Hematopoietic multipotent progenitor cell (in vitro differentiated cells): ENCODE measurements at regions not wholly inside any gene's neighbourhood (a gene's known extent, or its start where the extent isn't known, plus 50 kb on each side); places are given as distances from the start of the nearest gene placed in this dataset.

Source experiments
- DNase-seq, 3 donors: peaks; one replicate each; pipeline ENCODE4 v3.0.0-alpha.2; 2011 to 2015; ENCODE audit warnings: low read depth in 2 of 3, low spot score in 2 of 3

DNA sequence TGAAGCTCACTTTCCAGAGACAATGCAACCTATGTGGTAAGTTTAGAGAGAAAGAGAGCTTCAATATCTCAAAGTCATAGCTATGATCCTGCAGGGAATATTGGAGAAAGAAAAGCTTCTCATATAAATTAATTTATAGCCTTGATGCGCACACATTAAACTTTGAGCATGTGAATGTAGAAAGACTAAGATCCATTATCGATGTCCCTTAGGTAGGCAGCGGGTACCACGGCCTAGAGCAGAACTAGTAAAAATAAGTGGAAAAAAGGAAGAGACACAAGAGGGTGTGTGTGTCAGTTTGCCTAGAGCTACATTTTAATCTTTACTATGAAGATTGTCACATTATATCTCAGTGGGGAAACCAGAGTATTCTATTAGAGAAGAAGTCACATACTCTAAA is 685.6 kb downstream of the AMY1C start:
- no peak for DNase-seq

DNA sequence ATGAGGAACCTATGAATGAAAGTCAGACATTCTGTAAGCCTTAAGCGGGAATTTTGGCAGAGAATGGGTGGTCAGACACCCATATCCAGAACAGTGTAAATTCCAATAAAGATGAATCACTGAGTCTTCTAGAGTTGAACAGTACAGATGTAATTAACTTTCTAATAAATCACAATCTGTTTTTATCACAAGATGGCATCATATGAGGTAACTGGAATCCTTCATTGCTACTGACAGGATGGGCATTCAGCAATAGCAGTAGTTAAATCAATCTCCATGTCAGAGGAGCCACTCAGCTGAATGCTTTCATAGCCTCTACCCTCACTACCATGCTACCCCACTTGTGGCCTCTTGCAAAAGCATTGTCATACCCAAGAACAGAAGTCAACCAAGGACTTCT is 690.3 kb downstream of the AMY1C start:
- no peak for DNase-seq

DNA sequence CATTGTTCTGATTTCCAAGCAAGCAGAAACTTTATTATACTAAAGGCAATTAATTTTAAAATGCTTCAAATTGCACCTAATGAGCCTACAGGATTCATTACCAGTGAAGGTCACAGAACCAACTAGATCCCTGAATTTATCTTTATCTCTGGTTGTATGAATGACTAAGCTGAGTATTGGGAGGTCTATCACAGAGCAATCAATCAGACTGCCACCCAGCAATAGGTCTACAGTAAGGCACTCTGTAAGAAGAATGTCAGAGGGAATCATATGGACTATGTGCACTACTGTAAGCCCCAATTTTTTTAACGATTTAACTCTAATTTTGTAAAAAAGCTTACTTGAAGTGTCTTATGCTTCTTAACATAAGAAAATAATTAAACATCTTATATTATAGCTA is 707.0 kb downstream of the AMY1C start:
- no peak for DNase-seq

DNA sequence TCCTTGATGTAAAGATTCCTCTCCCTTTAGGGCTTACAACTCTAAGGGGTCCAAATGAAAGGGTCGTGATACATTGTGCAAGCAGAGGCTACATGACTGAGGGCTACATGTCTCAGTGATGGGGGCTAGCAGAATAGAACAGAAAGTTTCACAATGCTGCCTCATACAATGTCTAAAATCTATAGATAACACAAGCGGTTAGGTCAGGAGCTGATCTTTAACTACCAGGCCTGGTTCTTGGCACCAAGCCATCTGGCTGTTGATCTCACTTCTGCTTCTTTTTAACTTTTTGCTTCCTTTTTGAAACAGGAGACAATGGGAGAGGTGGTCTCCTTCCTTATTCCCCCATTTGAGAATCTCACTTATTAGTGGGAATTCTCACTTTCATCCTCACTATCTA is 710.2 kb downstream of the AMY1C start:
- no peak for DNase-seq

DNA sequence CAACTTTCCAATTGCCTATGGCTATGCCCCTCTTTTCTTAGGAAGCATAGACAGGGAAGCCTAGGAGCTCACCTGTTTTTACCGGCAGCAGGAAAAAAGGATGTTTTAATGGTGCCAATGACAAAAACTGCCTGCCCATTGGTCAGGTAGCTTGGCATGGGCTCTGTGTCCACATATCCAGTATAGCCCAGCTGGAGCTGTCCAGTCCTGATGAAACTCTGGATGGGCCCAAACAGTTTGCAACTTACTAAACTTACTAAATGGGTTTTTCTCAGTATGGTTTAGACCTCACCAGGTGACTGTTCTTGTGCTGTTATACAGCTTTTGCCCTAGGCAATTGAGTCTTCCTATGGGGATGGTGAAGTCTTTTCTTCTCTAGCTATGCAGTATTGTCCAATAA is 711.2 kb downstream of the AMY1C start:
- no peak for DNase-seq

DNA sequence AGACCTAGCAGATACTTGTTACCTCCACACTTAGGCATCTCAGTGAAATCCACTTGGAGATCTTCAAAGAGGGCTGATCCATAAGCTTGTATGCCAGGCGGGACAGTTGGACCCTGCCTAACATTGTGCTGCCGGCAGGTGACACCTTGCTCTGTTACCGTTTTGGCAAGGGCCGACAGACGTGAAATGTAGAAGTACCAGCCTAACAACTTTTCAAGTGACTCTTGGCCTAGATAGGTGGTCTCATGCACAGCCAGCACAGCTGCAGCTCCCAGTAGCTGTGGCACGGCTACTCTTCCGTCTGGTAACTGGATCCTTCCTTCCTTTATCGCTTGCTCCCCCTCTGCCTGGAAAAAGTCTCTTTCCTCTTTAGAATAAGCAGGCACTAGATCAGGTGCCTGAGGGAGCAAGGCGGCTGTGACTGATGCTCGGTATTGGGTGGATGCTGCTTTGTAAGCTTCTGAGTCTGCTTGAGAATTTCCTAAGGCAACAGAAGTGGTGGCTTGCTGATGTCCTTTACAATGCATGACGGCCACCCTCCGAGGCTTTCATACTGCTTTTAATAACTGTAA is 713.5 kb downstream of the AMY1C start:
- DNase-seq = no peak

DNA sequence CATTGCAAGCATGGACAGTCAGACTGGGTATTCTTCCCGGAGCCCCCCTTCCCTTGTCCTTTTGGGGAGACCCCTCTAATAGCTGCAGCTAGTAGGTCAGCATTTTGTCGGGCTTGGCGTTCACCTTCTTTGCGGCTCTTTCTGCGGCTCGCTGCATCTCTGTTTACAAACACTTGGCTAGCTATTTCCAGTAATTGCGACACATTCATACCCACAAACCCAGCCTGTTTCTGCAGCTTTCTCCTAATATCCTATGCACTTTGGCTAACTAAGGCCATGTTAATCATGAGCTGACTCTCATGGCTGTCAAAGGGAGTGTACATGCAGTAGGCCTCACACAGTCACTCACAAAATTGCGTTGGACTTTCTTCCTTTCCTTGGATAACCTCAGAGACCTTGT is 716.4 kb downstream of the AMY1C start:
- DNase-seq = no peak

DNA sequence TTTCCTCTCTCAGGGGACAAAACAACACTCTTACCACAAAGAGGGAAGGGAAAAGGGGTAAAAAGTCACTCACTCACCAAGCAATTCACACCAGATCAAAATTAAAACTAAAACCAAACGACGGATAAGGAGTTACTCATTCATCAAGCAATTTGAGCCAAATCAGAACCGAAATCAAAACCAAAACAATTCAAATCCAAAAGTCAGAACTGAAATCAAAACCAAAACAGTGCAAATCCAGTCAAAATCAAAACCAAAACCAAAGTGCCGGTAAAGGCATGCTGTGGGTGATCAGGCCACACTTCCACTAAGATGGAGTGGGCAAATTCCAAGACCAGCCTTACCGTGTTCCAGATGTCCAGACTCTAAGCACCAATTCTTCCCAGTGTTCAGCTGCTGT is 717.9 kb downstream of the AMY1C start:
- no peak for DNase-seq

DNA sequence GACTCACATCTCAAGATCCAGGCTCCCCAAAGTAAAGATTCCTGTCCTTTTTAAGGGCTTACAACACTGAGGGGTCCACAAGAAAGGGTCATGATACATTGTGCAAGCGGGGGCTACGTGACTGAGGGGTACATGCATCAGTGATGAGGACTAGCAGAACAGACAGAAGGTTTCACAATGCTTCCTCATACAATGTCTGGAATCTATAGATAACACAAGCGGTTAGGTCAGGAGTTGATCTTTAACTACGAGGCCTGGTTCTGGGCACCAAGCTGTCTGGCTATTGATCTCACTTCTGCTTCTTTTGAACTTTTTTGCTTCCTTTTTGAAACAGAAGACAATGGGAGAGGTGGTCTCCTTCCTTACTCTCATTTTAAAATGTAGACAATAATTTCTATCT is 718.6 kb downstream of the AMY1C start:
- DNase-seq = no peak

DNA sequence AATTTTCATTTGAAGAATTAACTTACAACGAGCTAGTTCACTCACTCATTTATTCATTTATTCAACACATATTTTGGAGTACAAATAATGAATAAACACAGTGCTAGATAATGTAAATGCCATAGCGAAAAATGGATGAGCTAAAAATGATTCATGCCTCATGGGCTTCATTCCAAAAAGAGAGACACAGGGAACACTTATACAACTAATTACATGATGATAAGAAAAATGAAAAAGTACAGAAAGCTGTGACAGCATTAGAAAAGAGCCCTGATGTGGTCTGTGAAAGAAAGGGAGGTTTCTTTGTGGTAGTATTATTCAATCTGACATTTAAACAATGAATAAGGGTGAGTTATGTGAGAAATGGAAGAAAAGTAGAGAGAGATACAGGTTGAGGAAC is 726.4 kb downstream of the AMY1C start:
- DNase-seq = no peak

DNA sequence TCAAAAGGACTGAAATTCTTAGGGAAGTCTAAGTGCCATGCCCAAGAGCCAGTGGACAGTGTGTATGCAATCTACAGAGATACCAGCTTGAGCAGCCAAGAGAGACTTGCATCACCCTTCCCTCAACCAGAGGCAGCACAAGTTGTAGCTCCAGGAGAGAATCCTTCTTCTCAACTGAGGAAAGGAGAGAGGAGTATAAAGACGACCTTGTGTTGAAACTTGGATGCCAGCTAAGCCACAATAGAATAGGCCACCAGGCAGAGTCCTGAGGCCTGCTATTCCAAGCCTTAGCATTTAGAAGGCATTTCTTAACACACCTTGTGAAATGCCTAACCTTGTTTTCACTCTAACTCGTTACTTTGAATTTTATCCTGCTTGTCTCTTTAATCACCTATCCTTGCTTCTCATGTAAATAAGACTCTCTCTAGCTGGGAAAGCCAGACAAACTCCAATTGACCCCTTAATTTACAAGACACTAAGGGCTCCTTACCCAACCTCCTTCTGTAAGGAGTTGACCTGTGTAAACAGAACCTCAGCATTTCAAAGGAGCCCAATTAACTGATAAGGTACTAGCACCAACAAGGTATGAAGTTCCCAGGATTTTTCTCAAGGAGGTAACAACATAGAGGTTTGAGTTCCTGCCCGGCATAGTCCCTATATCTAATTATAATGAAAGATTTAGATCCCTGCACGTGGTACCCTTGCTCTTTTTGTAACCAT is 738.8 kb downstream of the AMY1C start:
- no peak for DNase-seq

DNA sequence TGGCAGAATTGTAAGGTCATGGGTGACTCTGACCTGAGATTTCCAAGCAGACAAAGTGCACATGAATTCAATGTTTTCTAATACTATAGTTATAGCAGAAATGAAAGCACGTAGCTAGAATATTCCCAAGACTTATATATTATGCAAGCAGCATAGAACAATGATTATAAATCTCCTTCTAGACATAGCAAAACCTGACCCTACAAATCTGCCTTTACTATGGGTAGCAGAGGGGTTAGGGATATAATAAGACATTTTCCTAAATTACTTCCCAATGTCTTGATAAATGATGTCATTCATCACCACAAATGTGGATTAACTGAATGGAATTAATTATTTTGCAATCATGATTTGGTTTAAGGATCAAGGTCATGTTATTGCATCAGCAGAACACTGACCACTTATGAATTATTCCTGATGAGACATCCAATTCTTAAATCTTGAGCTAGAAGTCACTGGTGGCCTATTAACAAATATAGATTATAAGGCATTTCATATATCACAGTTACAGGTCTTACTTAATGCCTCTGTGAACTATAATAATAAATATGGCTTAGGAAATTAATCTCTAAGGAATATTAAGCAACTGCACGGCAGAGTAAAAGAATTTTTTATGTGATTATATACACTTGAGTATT is 776.6 kb downstream of the AMY1C start:
- no peak for DNase-seq

DNA sequence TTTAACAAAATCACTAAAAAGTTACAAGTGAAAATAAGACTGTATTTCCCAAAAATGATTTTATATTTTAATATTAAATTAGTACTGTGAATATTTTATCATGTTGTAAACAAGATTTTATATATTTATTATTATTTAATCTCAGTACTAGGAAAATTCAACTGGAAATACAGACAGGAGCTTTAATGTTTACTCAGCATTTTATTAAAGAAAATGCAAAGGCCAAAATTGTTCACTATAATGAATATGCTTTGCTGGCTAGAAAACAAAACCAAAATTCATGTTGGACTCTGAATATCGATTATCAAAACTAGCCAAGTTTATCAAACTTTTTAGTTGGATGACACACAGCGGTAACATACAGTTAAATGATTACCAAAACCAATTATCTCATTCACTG is 782.3 kb downstream of the AMY1C start:
- DNase-seq = no peak

DNA sequence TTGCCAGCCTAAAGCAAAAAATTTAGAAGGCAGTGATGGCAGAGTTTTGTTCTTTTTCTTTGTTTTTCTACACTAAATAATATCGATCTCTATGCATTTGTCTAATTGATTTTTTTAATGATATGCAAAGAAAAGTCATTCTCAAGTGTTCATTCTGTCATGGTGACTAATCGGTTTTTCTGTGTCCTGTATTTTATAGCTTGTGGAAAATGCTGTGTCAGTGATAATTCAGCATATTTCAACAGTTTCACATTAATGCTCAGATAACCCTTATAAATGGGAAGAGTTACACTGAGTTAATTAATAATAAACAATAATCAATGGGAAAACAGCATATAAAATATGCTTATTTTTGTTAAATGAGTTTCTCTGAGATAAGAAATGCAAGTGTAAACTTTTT is 824.9 kb downstream of the AMY1C start:
- DNase-seq = no peak

DNA sequence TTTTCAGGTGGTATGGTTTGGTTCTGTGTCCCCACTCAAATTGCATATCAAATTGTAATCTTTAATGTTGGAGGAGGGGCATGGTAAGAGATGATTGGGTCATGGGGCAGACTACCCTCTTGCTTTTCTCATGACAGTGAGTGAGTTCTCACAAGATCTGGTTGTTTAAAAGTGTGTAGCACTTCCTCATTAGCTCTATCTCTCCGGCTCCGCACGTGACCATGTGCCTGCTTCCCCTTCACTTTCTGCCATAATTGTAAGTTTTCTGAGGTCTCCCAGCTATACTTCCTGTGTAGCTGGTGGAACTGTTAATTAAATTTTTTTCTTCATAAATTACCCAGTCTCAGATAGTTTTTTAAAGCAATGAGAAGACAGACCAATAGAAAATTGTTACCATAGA is 843.2 kb downstream of the AMY1C start:
- no peak for DNase-seq

DNA sequence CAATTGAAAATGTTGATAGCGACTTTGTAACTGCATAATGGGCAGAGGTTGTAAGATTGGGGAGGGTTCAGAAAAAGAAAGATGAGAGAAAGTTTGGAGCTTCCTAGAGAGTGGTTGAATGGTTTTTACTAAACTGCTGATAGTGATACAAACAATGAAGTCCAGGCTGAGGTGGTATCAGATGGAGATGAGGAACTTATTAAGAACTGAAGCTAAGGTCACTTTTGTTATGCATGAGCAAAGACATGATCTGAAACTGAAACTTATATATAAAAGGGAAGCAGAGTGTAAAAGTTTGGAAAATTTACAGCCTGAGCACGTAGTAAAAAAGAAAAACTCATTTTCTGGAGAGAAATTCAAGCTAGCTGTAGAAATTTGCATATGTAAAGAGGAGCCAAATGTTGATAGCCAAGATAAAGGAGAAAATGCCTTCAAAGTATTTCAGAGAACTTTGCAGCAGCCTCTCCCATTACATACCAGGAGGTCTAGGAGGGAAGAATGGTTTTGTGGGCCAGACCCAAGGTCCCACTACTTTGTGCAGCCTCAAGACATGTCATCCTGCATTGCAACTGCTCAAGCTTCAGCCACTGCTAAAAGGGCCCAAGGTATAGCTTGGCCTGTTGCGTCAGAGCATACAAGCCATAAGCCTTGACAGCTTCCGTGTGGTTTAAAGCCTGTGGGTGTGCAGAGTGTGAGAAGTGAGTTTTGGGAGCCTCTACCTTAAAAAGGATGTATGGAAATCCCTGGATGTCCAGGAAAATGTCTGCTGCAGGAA is 843.9 kb downstream of the AMY1C start:
- no peak for DNase-seq

DNA sequence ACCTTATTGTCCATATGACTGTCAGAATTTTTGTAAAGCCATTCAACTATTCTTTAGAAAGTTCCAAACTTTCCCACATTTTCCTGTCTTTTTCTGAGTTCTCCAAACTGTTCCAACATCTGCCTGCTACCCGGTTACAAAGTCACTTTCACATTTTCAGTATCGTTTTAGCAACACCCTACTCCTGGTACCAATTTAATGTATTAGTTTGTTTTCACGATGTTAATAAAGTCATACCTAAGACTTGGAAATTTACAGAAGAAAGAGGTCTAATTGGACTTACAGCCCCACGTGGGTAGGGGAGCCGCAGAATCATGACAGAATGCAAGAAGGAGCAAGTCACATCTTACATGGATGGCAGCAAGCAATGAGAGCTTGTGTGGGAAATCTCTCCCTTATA is 867.8 kb downstream of the AMY1C start:
- no peak for DNase-seq

DNA sequence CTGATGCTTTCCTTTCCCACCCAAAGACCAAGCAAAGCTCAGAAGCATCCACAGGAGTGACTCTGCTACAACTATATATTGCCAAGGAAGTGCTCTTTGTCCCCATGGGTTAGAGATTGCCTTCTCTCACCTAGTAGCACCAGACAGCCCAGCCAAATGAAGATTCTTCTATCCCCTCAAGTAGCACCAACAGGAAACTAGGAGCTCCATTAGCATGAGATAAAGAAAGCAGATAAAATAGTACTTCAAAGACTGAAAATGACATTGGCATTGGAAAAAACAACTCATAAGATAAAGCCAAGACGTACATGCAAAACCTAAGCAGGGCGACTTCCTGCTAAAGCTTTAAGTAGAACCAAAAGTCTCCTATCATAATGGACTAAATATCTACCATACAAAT is 871.5 kb downstream of the AMY1C start:
- no peak for DNase-seq

DNA sequence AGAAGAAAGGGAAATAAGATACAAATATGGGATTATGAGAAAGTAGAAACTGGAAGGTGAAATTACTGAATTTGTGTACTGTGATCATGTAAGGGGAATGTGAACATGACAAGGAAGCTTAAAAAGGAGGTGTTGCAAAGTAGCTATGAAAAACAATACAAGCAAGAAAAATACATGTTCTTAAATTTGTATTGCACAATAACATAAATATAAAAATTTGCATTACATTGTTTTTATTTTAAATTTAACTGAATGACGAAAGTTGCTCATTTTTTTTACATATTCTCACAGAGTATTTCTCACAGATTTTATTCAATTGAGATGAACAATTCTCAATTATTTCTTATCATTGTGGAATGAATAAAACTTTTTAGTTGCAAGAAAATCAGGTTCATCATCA is 874.8 kb downstream of the AMY1C start:
- no peak for DNase-seq

DNA sequence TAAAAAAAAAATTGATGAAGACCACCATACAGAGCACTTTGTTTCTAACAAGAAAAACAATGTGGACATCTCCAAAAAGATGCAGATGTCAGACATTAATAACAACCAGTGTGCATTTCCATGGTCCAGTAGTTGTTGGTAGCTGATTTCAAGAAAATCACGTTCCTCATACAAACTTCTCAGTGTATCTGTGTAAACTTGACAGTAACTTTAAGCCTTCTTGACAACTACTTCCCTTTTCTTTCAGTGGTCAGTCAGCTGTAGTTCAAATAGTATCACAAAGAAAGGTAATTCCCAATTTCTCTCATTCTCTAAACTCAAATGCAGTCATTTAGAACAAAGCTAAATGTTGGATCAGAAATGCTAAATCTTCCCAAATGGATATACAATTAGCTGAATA is 879.9 kb downstream of the AMY1C start:
- no peak for DNase-seq

DNA sequence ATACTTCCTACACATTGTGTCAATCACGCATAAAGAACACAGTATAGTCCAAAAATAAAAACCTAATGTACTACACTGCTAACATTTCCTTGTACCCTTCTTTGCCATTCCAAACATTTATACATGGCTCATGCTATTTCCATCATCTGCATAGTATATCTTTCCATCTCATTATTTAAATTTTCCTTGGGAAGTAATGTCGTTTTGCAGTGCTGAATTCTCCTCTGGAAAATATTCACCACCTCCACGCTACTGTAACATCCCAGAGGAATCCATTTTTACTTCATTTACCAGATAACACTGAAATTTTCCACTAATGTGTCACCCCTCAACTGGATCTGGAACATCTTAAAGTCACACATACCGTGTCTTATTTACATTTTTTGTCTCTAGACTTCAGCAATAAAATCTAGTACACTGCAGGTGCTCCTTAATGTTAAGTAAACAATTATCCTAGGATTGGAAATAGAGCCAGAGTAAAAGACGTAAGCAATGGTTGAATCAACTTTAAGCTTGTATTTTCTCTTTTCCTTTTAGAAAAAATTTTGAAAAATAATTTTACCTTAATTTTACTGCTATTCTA is 881.0 kb downstream of the AMY1C start:
- DNase-seq = no peak
